Smooth muscle cell (in vitro differentiated cells): ENCODE measurements at regions not wholly inside any gene's neighbourhood (a gene's known extent, or its start where the extent isn't known, plus 50 kb on each side); places are given as distances from the start of the nearest gene placed in this dataset.

Experiments used
- DNase-seq: peaks from one replicate; lab custom pipeline; 2025; ENCODE audit not compliant: unreplicated experiment; lab: John Stamatoyannopoulos, UW
- H2AFZ ChIP-seq: fragments of 200-600 bp; sonication (generic); 2 replicates; pipeline ENCODE4 v1.6.0; 2016; ENCODE audit warnings: antibody characterized with exemption, low read depth, mild to moderate bottlenecking
- H3F3A ChIP-seq: fragments of 200-600 bp; sonication (generic); 2 replicates; pipeline ENCODE4 v1.6.0; 2017; ENCODE audit warnings: antibody characterized with exemption, low read depth
- H3K27ac ChIP-seq: fragments of 200-600 bp; sonication (generic); 2 replicates; pipeline ENCODE4 v1.5.1; 2016; ENCODE audit warnings: low read depth, mild to moderate bottlenecking
- H3K27me3 ChIP-seq: fragments of 200-600 bp; sonication (generic); 2 replicates; pipeline ENCODE4 v1.6.1; 2016; ENCODE audit warnings: low read depth, mild to moderate bottlenecking
- H3K36me3 ChIP-seq: fragments of 200-600 bp; sonication (generic); 2 replicates; pipeline ENCODE4 v1.5.1; 2016; ENCODE audit warnings: low read depth
- H3K4me1 ChIP-seq: fragments of 200-600 bp; sonication (generic); 2 replicates; pipeline ENCODE4 v1.5.1; 2016; ENCODE audit warnings: low read depth
- H3K4me2 ChIP-seq: fragments of 200-600 bp; sonication (generic); 2 replicates; pipeline ENCODE4 v1.6.0; 2016; ENCODE audit warnings: mild to moderate bottlenecking
- H3K4me3 ChIP-seq: fragments of 200-600 bp; sonication (generic); 2 replicates; pipeline ENCODE4 v1.5.1; 2016; ENCODE audit warnings: mild to moderate bottlenecking
- H3K79me2 ChIP-seq: fragments of 200-600 bp; sonication (generic); 2 replicates; pipeline ENCODE4 v1.6.0; 2016; ENCODE audit warnings: low read depth, mild to moderate bottlenecking
- H3K9ac ChIP-seq: fragments of 200-600 bp; sonication (generic); 2 replicates; pipeline ENCODE4 v1.6.0; 2016; ENCODE audit warnings: low read depth
- H3K9me3 ChIP-seq: fragments of 200-600 bp; sonication (generic); replicated peaks from 2 replicates; pipeline ENCODE4 v1.5.1; 2016; ENCODE audit warnings: low read depth
- H4K20me1 ChIP-seq: fragments of 200-600 bp; sonication (generic); 2 replicates; pipeline ENCODE4 v1.6.0; 2016; ENCODE audit warnings: low read depth
- CTCF ChIP-seq: fragments of 200-600 bp; sonication (generic); IDR thresholded peaks from 2 replicates; pipeline ENCODE4 v1.5.1; 2017; ENCODE audit warnings: borderline replicate concordance, mild to moderate bottlenecking, antibody characterized with exemption; ENCODE audit not compliant: insufficient read depth, poor library complexity, severe bottlenecking
- whole genome bisulfite sequencing: methylation state at CpG from one replicate; pipeline ENCODE4 v1.1.7; 2016; ENCODE audit warnings: low lambda C conversion rate; 5-methylcytosine and 5-hydroxymethylcytosine counted together

- Histone ChIP-seq H3K79me2 (no peaks in the 10 kb centered on the region), H3K9ac (no peak overlapping the region), H3K36me3 (no peaks in the 10 kb centered on the region), H3K9me3 (no peaks in the 10 kb centered on the region), H3K27me3 (no peaks in the 10 kb centered on the region), H3K4me2 (no peak overlapping the region), H2AFZ (no peak overlapping the region), H3F3A (no peaks in the 10 kb centered on the region), H4K20me1 (no peaks in the 10 kb centered on the region), H3K27ac (no peak overlapping the region), H3K4me1 (no peaks in the 10 kb centered on the region), H3K4me3 (no peak overlapping the region)
- DNase-seq = no peak
- TF ChIP-seq CTCF = no peak
- WGBS = 78% methylated on average over 3 of the region's 3 CpGs
Measured at GRCh38 chr10:108629834-108630233, 1293.5 kb downstream of the XPNPEP1 start.

GRCh38 chr10:108624052-108624451, 1299.3 kb downstream of the XPNPEP1 start:
- Histone ChIP-seq H3K9me3 (no peaks in the 10 kb centered on the region), H3K9ac (no peak overlapping the region), H2AFZ (no peak overlapping the region), H3K4me1 (peaks cover 9% of the 10 kb centered on the region), H3F3A (no peaks in the 10 kb centered on the region), H3K27me3 (no peaks in the 10 kb centered on the region), H3K4me2 (no peak overlapping the region), H3K36me3 (no peaks in the 10 kb centered on the region), H3K4me3 (no peak overlapping the region), H3K27ac (no peak overlapping the region), H4K20me1 (no peaks in the 10 kb centered on the region), H3K79me2 (no peaks in the 10 kb centered on the region)
- no peak for TF ChIP-seq CTCF
- 97% methylated on average over 1 of the region's 1 CpG for WGBS
- no peak for DNase-seq

GRCh38 chr10:108620821-108621534, 1302.3 kb downstream of the XPNPEP1 start:
- Histone ChIP-seq H3K9me3 (no peaks in the 10 kb centered on the region), H3K36me3 (no peaks in the 10 kb centered on the region), H3F3A (no peaks in the 10 kb centered on the region), H3K4me2 (no peak overlapping the region), H3K27ac (no peak overlapping the region), H3K9ac (no peak overlapping the region), H2AFZ (no peak overlapping the region), H3K4me1 (peaks cover 10% of the 10 kb centered on the region), H4K20me1 (no peaks in the 10 kb centered on the region), H3K27me3 (no peaks in the 10 kb centered on the region), H3K4me3 (no peak overlapping the region), H3K79me2 (no peaks in the 10 kb centered on the region)
- WGBS = 70% methylated on average over 1 of the region's 1 CpG
- no peak for DNase-seq
- no peak for TF ChIP-seq CTCF
